GM12878 (cell line): ENCODE measurements at regions not wholly inside any gene's neighbourhood (a gene's known extent, or its start where the extent isn't known, plus 50 kb on each side); places are given as distances from the start of the nearest gene placed in this dataset.

Experiments used
- ATAC-seq: fragments of 200-7000 bp; cut with Tn5 transposase; 3 replicates; pipeline ENCODE4 v1.9.1; 2020; ENCODE audit warnings: mild to moderate bottlenecking, moderate library complexity
- BruUV-seq: library from RNA; stranded (reverse); fragments of 400-500 nt; replicated peaks from 2 replicates; lab custom pipeline; 2021; lab: Mats Ljungman, UMichigan
- CTCF ChIA-PET: fragments of 300-600 bp; sonication (Branson Sonifier 250); formaldehyde crosslinking; extraction: SDS; loops from one replicate; lab custom pipeline; 2021; ENCODE audit warnings: inconsistent platforms; lab: Yijun Ruan, JAX
- POLR2A ChIA-PET: fragments of 350-600 bp; formaldehyde crosslinking; extraction: SDS; loops from one replicate; lab custom pipeline; 2021; ENCODE audit warnings: inconsistent platforms; lab: Charles Lee
- RAD21 ChIA-PET: fragments of 300-600 bp; sonication (Branson Sonifier 250); formaldehyde crosslinking; loops from one replicate; lab custom pipeline; 2023; ENCODE audit warnings: antibody characterized with exemption; ENCODE audit not compliant: unreplicated experiment; lab: Charles Lee
- SMC1A ChIA-PET: fragments of 300-600 bp; sonication (Branson Sonifier 250); formaldehyde crosslinking; loops from one replicate; lab custom pipeline; 2023; ENCODE audit not compliant: unreplicated experiment, uncharacterized antibody; lab: Charles Lee
- DNase-seq: peaks from one replicate; pipeline ENCODE4 v3.0.0-alpha.2; 2011; ENCODE audit warnings: low read depth, low spot score
- FAIRE-seq: peaks from 3 replicates; lab custom pipeline; 2011; peaks lifted over from hg19 to GRCh38; lab: Jason Lieb, UNC
- H2AFZ ChIP-seq: 2 replicates; pipeline ENCODE4 v1.6.0; 2011; ENCODE audit warnings: low read depth, low read length, control low read depth; ENCODE audit not compliant: control insufficient read depth
- H3K27ac ChIP-seq: 2 replicates; pipeline ENCODE4 v1.5.1; 2011; ENCODE audit warnings: control low read depth; ENCODE audit not compliant: control insufficient read depth, insufficient read depth
- H3K27me3 ChIP-seq, 2 experiments: replicated peaks in 1 of 2; 2 replicates each; pipeline versions ENCODE4 v1.6.0 to v1.6.1; 2011; ENCODE audit warnings: low read length in 1 of 2; ENCODE audit not compliant: control insufficient read depth in 2 of 2, insufficient read depth in 2 of 2
- H3K36me3 ChIP-seq, 2 experiments: 2 replicates each; pipeline ENCODE4 v1.5.1; 2011; ENCODE audit warnings: low read length in 1 of 2; ENCODE audit not compliant: control insufficient read depth in 2 of 2, insufficient read depth in 2 of 2
- H3K4me1 ChIP-seq: 2 replicates; pipeline ENCODE4 v1.6.1; 2011; ENCODE audit warnings: mild to moderate bottlenecking, low read length, moderate library complexity, mixed read lengths; ENCODE audit not compliant: control insufficient read depth, insufficient read depth
- H3K4me2 ChIP-seq: 2 replicates; pipeline ENCODE4 v1.6.0; 2011; ENCODE audit warnings: control low read depth; ENCODE audit not compliant: control insufficient read depth, insufficient read depth
- H3K4me3 ChIP-seq: fragments of 200-600 bp; sonication (generic); 2 replicates; pipeline ENCODE4 v1.5.1; 2016
- H3K79me2 ChIP-seq: 2 replicates; pipeline ENCODE4 v1.6.0; 2011; ENCODE audit warnings: low read length; ENCODE audit not compliant: control insufficient read depth, insufficient read depth
- H3K9ac ChIP-seq: 2 replicates; pipeline ENCODE4 v1.8.0; 2011; ENCODE audit warnings: low read length, control low read depth, mixed read lengths; ENCODE audit not compliant: control insufficient read depth, insufficient read depth
- H3K9me3 ChIP-seq: replicated peaks from 3 replicates; pipeline ENCODE4 v1.5.1; 2011; ENCODE audit warnings: mild to moderate bottlenecking, low read length; ENCODE audit not compliant: control insufficient read depth, insufficient read depth
- H4K20me1 ChIP-seq: 2 replicates; pipeline ENCODE4 v1.6.0; 2011; ENCODE audit not compliant: control insufficient read depth, insufficient read depth
- BACH1 ChIP-seq: fragments of 450-650 bp; IDR thresholded peaks from 2 replicates; pipeline ENCODE4 v1.6.1; 2017; ENCODE audit warnings: mild to moderate bottlenecking, borderline replicate concordance
- BMI1 ChIP-seq: fragments of 450-650 bp; IDR thresholded peaks from 2 replicates; pipeline ENCODE4 v1.6.1; 2016; ENCODE audit warnings: mild to moderate bottlenecking, moderate library complexity, borderline replicate concordance
- BRCA1 ChIP-seq: IDR thresholded peaks from 2 replicates; pipeline ENCODE4 v1.6.1; 2011; ENCODE audit warnings: low read depth, low read length, improper control_type of control experiment
- CHD1 ChIP-seq: IDR thresholded peaks from 2 replicates; pipeline ENCODE4 v1.6.1; 2012; ENCODE audit warnings: low read depth, low read length, improper control_type of control experiment
- CHD2 ChIP-seq: IDR thresholded peaks from 2 replicates; pipeline ENCODE4 v1.6.1; 2011; ENCODE audit warnings: low read depth, low read length, improper control_type of control experiment, borderline replicate concordance
- ETV6 ChIP-seq, 2 experiments: fragments of 450-650 bp in 1 of 2; IDR thresholded peaks in 1 of 2; conservative IDR thresholded peaks in 1 of 2; 2 replicates each; pipeline ENCODE4 v1.6.1; 2014; ENCODE audit warnings: antibody characterized with exemption in 1 of 2, borderline replicate concordance in 1 of 2, low read depth in 1 of 2, mild to moderate bottlenecking in 1 of 2, moderate library complexity in 1 of 2
- FOXK2 ChIP-seq: fragments of 450-650 bp; IDR thresholded peaks from 2 replicates; pipeline ENCODE4 v1.6.1; 2017; ENCODE audit warnings: mild to moderate bottlenecking, moderate library complexity
- GATAD2B ChIP-seq: fragments of 450-650 bp; conservative IDR thresholded peaks from 2 replicates; pipeline ENCODE4 v1.6.1; 2017; ENCODE audit warnings: low read depth, mild to moderate bottlenecking, moderate library complexity
- HCFC1 ChIP-seq: fragments of 150-350 bp; IDR thresholded peaks from 2 replicates; pipeline ENCODE4 v1.6.1; 2014; ENCODE audit warnings: low read length
- HDAC6 ChIP-seq: fragments of 200-600 bp; sonication (generic); IDR thresholded peaks from one replicate; pipeline ENCODE4 v1.8.0; 2017; ENCODE audit warnings: antibody characterized with exemption; ENCODE audit not compliant: unreplicated experiment
- KLF5 ChIP-seq: fragments of 450-650 bp; IDR thresholded peaks from 2 replicates; pipeline ENCODE4 v1.6.1; 2014; ENCODE audit warnings: mild to moderate bottlenecking; ENCODE audit not compliant: partially characterized antibody
- MXI1 ChIP-seq: fragments of 150-350 bp; IDR thresholded peaks from 2 replicates; pipeline ENCODE4 v1.6.1; 2011; ENCODE audit warnings: low read depth, mild to moderate bottlenecking, inconsistent platforms, low read length, improper control_type of control experiment
- POLR2A ChIP-seq: IDR thresholded peaks from 2 replicates; pipeline ENCODE4 v1.6.1; 2011; ENCODE audit warnings: low read depth, mild to moderate bottlenecking, low read length
- RBBP5 ChIP-seq: fragments of 200-600 bp; sonication (generic); conservative IDR thresholded peaks from 2 replicates; pipeline ENCODE4 v1.6.1; 2016
- ZNF274 ChIP-seq: IDR thresholded peaks from one replicate; pipeline ENCODE4 v1.8.0; 2011; ENCODE audit not compliant: insufficient read length, insufficient read depth
- WGBS: methylation state at CpG from one replicate; pipeline ENCODE4 v1.1.6; 2016; ENCODE audit warnings: low lambda C conversion rate; ENCODE audit not compliant: insufficient replicate concordance, insufficient coverage; ENCODE audit errors: missing lambda C conversion rate; 5-methylcytosine and 5-hydroxymethylcytosine counted together
- in situ Hi-C: fragments of 300-500 bp; cut with MboI; formaldehyde crosslinking; loops from 9 replicates; pipeline ENCODE4 v1.14.3; 2018; ENCODE audit warnings: mixed read lengths
- intact Hi-C: fragments of 100-400 bp; cut with micrococcal nuclease; formaldehyde crosslinking; loops from one replicate; pipeline ENCODE4 v1.14.2; 2022; ENCODE audit not compliant: unreplicated experiment
- TF ChIP-seq, protein P1 (sequence below): IDR thresholded peaks from 2 replicates; pipeline ENCODE4 v1.6.1; 2011; ENCODE audit warnings: mild to moderate bottlenecking, low read depth, low read length, moderate library complexity; ENCODE audit not compliant: insufficient replicate concordance
- TF ChIP-seq, protein P2 (sequence below): fragments of 450-650 bp; formaldehyde crosslinking; IDR thresholded peaks from 2 replicates; pipeline ENCODE4 v1.5.0; 2022; ENCODE audit warnings: mild to moderate bottlenecking, missing genetic modification characterization
- TF ChIP-seq, protein P3 (sequence below), 3 experiments: IDR thresholded peaks in 2 of 3; conservative IDR thresholded peaks in 1 of 3; 2 replicates each; pipeline ENCODE4 v1.5.1; 2011; ENCODE audit warnings: low read depth in 3 of 3, low read length in 3 of 3, mild to moderate bottlenecking in 3 of 3, control low read depth in 2 of 3, moderate library complexity in 2 of 3, inconsistent platforms in 1 of 3, mixed read lengths in 1 of 3; ENCODE audit not compliant: control insufficient read depth in 2 of 3, insufficient read depth in 1 of 3; ENCODE audit errors: extremely low read depth in 1 of 3

DNA sequence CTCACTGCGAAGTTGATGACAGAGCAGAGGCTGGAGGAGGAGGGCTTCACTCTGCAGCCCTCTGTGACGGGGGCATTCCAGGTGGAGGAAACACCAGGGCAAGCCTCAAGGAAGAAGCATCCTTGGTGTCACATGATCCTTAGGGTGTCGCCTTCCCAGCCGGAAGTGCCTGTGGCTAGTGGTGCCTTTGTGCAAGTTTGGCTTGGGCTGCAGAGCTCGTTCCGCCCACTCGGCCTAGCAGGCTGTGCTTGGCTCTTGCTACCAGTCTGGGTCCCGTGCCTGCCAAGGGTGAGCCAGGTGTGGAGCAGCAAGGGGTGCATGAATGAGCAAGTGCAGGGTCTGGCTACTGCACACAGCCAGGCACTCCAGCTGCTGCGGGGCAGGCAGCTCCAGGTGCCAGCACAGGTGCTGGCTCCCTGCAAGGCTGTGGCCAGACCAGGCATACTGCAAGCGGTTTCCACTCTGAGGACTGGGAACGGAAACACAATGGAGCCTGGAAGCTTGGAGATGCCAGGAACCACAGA is 325.3 kb upstream of the SMIM21 start:
- no peak for DNase-seq
- CTCF ChIA-PET = no interaction called here
- ATAC-seq = no peak
- Histone ChIP-seq H3K4me3 (no peak overlapping the region), H3K27me3 (no peaks in the 10 kb centered on the region), H3K9me3 (no peaks in the 10 kb centered on the region), H4K20me1 (no peaks in the 10 kb centered on the region), H2AFZ (no peak overlapping the region)
- SMC1A ChIA-PET = no interaction called here
- POLR2A ChIA-PET = no interaction called here
- RAD21 ChIA-PET = no interaction called here
- no peak for FAIRE-seq
- TF ChIP-seq, protein P1, sequence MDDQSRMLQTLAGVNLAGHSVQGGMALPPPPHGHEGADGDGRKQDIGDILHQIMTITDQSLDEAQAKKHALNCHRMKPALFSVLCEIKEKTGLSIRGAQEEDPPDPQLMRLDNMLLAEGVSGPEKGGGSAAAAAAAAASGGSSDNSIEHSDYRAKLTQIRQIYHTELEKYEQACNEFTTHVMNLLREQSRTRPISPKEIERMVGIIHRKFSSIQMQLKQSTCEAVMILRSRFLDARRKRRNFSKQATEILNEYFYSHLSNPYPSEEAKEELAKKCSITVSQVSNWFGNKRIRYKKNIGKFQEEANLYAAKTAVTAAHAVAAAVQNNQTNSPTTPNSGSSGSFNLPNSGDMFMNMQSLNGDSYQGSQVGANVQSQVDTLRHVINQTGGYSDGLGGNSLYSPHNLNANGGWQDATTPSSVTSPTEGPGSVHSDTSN = no peak
- TF ChIP-seq ETV6 (conservative IDR thresholded peaks at IDR 0.05 in 1 of 2, IDR thresholded peaks at IDR 0.05 in 1 of 2; ENCODE audit: borderline replicate concordance in 1 of 2, low read depth in 1 of 2) (no peak), ZNF274 (no peak), POLR2A (no peak), HDAC6 (no peak), KLF5 (no peak), HCFC1 (no peak), BACH1 (no peak), GATAD2B (no peak), BMI1 (no peak), BRCA1 (no peak), MXI1 (no peak), RBBP5 (no peak), CHD1 (no peak), CHD2 (no peak), FOXK2 (no peak)
- TF ChIP-seq, protein P2, sequence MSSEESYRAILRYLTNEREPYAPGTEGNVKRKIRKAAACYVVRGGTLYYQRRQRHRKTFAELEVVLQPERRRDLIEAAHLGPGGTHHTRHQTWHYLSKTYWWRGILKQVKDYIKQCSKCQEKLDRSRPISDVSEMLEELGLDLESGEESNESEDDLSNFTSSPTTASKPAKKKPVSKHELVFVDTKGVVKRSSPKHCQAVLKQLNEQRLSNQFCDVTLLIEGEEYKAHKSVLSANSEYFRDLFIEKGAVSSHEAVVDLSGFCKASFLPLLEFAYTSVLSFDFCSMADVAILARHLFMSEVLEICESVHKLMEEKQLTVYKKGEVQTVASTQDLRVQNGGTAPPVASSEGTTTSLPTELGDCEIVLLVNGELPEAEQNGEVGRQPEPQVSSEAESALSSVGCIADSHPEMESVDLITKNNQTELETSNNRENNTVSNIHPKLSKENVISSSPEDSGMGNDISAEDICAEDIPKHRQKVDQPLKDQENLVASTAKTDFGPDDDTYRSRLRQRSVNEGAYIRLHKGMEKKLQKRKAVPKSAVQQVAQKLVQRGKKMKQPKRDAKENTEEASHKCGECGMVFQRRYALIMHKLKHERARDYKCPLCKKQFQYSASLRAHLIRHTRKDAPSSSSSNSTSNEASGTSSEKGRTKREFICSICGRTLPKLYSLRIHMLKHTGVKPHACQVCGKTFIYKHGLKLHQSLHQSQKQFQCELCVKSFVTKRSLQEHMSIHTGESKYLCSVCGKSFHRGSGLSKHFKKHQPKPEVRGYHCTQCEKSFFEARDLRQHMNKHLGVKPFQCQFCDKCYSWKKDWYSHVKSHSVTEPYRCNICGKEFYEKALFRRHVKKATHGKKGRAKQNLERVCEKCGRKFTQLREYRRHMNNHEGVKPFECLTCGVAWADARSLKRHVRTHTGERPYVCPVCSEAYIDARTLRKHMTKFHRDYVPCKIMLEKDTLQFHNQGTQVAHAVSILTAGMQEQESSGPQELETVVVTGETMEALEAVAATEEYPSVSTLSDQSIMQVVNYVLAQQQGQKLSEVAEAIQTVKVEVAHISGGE (CRISPR knock-in tag) = no peak
- TF ChIP-seq, protein P3, sequence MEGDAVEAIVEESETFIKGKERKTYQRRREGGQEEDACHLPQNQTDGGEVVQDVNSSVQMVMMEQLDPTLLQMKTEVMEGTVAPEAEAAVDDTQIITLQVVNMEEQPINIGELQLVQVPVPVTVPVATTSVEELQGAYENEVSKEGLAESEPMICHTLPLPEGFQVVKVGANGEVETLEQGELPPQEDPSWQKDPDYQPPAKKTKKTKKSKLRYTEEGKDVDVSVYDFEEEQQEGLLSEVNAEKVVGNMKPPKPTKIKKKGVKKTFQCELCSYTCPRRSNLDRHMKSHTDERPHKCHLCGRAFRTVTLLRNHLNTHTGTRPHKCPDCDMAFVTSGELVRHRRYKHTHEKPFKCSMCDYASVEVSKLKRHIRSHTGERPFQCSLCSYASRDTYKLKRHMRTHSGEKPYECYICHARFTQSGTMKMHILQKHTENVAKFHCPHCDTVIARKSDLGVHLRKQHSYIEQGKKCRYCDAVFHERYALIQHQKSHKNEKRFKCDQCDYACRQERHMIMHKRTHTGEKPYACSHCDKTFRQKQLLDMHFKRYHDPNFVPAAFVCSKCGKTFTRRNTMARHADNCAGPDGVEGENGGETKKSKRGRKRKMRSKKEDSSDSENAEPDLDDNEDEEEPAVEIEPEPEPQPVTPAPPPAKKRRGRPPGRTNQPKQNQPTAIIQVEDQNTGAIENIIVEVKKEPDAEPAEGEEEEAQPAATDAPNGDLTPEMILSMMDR (IDR thresholded peaks at IDR 0.05 in 2 of 3, conservative IDR thresholded peaks at IDR 0.05 in 1 of 3; ENCODE audit: control insufficient read depth in 2 of 3, extremely low read depth in 1 of 3, insufficient read depth in 1 of 3, low read depth in 3 of 3, low read length in 3 of 3) = no peak
- TF ChIP-seq, all 136 proteins: peak for 0
- H3K4me2 ChIP-seq = no peak overlapping the region
- H3K9ac ChIP-seq = no peak overlapping the region
- BruUV-seq = no TSS peak
- in situ Hi-C loops (no loop called here), intact Hi-C loops (no loop called here)
- no peak overlapping the region for H3K27ac ChIP-seq
- no peaks in the 10 kb centered on the region for H3K36me3 ChIP-seq
- H3K4me1 ChIP-seq = no peaks in the 10 kb centered on the region
- WGBS = 14% methylated on average over 11 of the region's 11 CpGs
- no peaks in the 10 kb centered on the region for H3K79me2 ChIP-seq
